Bone marrow (tissue), 2 donors: ENCODE measurements at regions not wholly inside any gene's neighbourhood (a gene's known extent, or its start where the extent isn't known, plus 50 kb on each side); places are given as distances from the start of the nearest gene placed in this dataset.

Experiments
- DNase-seq, 2 donors: peaks; one replicate each; lab custom pipeline; 2025; lab: John Stamatoyannopoulos, UW

GRCh38 chr14:51396222-51396815 is 156.3 kb downstream of the TMX1 start:
- no peak for DNase-seq

DNA sequence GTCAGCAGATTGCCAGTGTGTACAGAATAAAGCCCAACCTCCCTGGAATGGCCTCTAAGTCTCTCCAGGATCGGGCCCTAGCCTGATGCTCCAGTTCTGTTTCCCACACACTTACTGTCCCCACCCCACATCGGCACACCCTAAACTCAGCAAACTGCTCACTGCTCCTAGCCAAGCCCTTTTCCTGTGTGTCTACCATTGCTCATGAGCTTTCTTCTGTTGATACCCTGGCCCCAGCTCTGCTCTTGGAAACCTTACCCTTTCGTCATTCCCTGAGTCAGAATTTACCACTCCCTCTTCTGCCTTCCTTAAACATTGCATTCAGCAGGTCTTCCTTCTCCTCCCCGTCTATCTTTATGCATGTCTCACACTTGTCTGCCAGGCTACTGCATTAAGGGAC is 158.9 kb downstream of the TMX1 start:
- DNase-seq: no peak

DNA sequence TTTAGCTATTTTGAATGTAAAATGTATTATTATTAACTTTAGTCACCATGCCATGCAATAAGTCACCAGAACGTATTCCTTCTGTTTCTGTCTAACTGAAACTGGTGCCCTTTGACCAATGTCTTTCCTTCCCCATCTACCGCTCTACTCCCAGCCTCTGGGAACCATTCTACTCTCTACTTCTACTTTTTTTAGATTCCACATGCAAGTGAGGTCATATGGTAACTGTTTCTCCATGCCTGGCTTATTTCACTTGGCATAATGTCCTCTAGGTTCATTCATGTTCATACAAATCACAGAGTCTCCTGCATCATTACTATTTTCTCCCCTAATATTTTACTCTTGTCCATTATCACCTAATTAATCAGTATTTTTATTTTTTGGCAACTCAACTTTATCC is 160.1 kb downstream of the TMX1 start:
- no peak for DNase-seq

DNA sequence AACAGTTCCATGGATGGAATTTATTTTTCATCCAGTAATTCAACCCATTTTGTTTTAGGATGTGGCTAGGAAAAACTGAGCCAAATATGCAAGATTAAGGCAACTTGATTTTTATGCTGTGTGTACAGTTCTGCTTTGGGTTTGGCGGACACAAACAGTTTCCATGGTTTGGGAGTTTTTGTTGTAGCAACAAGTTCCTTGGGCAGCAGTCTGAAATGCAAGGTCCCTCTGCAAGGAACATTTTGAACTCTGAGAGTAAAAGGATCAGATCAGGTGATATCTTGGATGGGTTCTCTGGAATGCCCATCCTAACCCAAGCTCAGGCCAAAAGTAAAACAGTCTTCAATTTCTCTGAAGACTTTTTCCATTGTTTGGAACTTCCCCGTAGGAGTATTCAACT is 161.2 kb downstream of the TMX1 start:
- no peak for DNase-seq

DNA sequence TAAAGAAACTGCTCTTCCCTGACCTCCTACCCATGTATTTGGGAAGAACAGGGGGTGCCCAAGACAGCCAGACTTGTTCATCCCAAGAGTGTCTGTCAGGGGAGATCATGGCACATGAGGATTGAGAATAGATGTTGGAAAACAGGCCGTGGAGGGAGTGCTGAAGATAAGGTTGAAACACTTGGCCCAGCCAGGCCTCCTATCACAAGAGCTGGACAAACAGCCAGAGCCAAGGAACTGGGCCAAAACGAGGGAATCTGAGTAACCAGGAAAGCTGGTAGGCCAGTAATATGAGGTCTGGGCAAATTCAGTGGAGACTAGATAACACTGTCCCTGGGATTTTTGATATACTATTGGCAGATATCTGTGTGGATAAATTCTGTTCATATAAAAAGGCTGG is 161.7 kb downstream of the TMX1 start:
- DNase-seq: no peak

DNA sequence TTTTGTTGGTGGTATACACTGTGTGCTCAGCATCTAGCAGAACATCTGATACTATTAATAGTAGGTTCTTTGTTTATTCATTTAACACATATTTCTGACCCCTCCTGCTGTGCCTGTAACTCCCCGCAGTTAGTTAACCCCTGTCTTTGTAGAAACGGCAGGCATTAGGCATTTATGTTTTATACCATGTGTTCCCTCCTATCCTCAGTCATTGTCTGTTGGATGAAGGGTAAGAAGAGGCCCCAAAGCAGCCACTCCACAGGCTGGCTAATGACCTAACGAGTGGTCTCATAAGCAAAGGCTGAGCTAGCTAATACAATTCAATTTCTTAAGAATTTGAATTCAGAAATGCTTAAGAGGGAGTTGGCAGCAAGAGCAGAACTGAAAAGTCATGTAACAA is 170.8 kb downstream of the TMX1 start:
- DNase-seq: no peak

DNA sequence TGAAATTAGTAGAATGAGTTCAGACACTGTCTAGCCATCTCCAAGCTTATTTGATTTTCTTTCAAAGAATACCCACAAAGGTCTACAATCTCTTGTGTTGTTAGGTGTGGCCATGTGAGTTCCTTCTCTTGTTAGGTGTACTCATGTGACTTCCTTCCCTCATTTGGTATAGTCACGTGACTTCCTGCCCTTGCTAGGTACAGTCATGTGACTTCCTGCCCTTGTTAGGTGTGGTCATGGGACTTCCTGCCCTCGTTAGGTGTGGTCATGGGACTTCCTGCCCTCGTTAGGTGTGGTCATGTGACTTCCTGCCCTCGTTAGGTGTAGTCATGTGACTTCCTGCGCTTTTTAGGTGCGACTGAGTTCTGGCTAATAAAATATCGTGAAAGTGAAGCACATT is 179.6 kb downstream of the TMX1 start:
- DNase-seq: no peak

- no peak for DNase-seq
Observed at GRCh38 chr14:51422704-51423103, 182.7 kb downstream of the TMX1 start.

DNA sequence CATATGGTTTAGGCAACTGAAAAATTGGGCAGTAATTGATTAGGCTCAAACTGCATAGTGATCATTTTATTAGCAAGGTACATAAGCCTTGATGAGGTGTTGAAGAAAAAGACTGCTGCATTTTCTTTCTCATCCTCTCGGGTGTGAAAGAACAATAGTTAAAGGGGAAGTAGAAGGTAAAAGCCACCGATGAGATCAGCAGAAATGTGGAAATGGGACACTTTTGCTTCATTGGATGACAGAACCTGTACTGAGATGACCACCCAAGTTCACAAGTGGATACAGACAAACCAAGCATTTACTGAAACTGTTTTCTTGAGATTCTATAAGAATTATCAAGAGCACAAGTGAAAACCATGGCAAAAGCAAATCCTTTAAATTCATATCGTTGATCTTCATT is 184.0 kb downstream of the TMX1 start:
- DNase-seq: no peak

GRCh38 chr14:51424561-51425251 is 184.7 kb downstream of the TMX1 start:
- no peak for DNase-seq

GRCh38 chr14:51428981-51429380 is 188.9 kb downstream of the TMX1 start:
- DNase-seq: no peak

DNA sequence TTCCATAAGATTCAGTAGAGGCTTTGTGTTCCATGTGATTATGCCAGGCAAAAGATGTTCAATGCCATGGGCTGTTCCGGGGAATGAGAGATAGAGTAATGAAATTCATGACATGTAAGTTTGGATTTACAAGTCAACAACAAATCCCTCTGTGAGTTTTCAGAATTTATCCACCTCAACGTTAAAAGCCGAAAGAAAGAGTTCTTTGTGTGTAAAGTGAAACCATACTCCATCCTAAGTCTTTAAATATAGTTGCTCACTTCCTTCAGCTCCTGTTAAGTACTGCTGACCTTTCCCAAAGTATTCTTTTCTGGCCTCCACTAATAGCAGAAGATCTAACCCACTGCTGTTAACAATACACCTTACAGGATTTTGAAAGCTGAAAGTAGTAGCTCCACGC is 190.0 kb downstream of the TMX1 start:
- DNase-seq: no peak

- no peak for DNase-seq
Observed at GRCh38 chr14:51430633-51431032, 190.6 kb downstream of the TMX1 start.

GRCh38 chr14:51431033-51431709 is 191.1 kb downstream of the TMX1 start:
- no peak for DNase-seq

GRCh38 chr14:51431741-51432140 is 191.7 kb downstream of the TMX1 start:
- DNase-seq: no peak

DNA sequence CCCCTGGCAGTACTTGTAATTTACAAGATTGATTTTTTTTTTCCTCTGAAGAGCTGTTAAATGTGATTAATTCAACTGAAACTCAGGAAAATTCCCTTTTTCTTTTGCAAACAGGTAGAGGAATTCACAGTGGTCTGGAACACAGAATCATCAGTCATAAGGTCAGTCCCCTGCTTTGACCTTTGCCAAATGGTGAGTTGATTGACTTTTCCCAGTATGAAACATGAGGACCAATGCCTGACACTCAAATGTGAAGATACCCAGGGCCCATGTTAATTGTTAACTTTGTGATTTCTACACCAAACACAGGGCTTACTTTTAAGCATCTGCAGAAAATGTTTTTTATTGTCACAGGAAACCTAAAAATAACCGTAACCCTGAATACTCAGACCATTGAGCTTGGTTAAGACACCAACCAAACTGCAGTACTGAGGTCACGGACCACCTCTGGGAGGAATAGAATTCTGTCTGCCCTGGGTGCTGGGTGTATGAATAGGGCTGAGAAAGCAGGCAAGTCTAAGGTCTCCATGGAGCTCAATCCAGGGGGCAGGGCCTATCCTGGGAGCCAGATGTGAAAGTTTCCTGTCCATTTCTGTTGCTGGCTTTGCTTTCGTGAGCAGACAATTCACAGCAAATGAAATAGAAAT is 192.4 kb downstream of the TMX1 start:
- DNase-seq: no peak

DNA sequence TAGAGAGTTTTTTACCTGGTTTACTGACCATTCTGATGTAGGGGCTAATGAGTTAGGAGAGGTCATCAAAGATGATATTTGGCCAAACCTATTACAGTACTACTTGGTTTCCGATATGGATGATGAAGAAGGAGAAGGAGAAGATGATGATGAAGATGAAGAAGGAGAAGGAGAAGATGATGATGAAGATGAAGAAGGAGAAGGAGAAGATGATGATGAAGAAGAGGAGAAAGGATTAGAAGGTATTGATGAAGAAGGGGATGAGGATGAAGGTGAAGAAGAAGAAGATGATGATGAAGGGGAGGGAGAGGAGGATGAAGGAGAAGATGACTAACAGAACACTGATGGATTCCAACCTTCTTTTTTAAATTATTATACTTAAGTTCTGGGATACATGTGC is 196.6 kb downstream of the TMX1 start:
- DNase-seq: no peak

DNA sequence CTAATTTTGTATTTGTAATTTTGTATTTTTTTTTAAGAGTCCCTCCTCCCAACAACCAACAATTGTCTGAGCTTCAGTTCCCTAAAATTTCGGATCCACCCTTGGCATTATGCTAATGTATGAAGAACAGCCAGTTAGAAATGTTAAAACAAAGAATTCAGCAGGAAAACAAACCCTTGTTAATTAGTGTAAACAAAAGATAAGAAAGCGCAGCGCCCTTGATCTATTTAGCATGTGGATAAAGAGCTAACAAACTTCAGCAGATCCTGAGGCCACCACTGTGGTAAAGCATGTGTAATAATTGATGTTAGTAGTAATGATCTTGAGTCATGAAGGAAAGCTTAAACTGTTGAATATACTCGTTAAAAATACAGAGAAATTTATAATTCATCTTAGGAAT is 199.8 kb downstream of the TMX1 start:
- no peak for DNase-seq

DNA sequence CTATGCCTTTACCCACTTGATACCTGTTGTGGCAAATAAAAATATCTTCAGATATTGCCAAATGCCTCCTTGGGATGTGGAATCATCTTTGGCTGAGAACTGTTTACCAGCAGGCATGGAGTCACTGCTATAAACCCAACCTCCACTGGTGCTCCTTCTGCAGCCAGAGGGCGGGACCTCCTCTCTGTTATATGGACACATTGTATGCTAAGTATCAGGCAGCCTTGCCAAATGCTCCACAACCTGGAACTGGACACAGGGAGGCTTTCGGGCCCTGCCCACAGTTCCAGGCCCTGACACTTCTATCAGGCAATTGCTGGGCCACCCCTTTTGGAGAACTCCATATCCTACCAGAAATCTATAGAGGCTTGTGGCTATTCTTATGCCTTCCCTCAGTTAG is 201.0 kb downstream of the TMX1 start:
- DNase-seq: no peak

GRCh38 chr14:51442513-51443175 is 202.6 kb downstream of the TMX1 start:
- no peak for DNase-seq

- no peak for DNase-seq
Observed at GRCh38 chr14:51443195-51444018, 203.4 kb downstream of the TMX1 start.
